ENCODE measurements at regions not wholly inside any gene's neighbourhood (a gene's known extent, or its start where the extent isn't known, plus 50 kb on each side); places are given as distances from the start of the nearest gene placed in this dataset.

GRCh38 chr12:24759155-24759554, 189.7 kb downstream of the BCAT1 start:
- no peaks in the 10 kb centered on the region for H3K27me3 Mint-ChIP-seq (ENCODE audit: unreplicated experiment)
- no peaks in the 10 kb centered on the region for H3K36me3 Mint-ChIP-seq (ENCODE audit: unreplicated experiment)
- H3K27ac Mint-ChIP-seq (ENCODE audit: unreplicated experiment), result no peak overlapping the region
- peaks cover 21% of the 10 kb centered on the region for H3K4me1 Mint-ChIP-seq (ENCODE audit: unreplicated experiment)
- TF ChIP-seq CTCF (IDR thresholded peaks at IDR 0.05), result no peak
- DNase-seq (ENCODE audit: extremely low spot score, unreplicated experiment), result no peak
- H3K4me3 Mint-ChIP-seq (ENCODE audit: unreplicated experiment), result no peak overlapping the region
- no peaks in the 10 kb centered on the region for H3K9me3 Mint-ChIP-seq (ENCODE audit: unreplicated experiment)

- Mint-ChIP-seq H3K9me3 (ENCODE audit: unreplicated experiment) (no peaks in the 10 kb centered on the region), H3K27ac (ENCODE audit: unreplicated experiment) (no peak overlapping the region), H3K36me3 (ENCODE audit: unreplicated experiment) (no peaks in the 10 kb centered on the region), H3K4me3 (ENCODE audit: unreplicated experiment) (no peak overlapping the region), H3K27me3 (ENCODE audit: unreplicated experiment) (no peaks in the 10 kb centered on the region), H3K4me1 (ENCODE audit: unreplicated experiment) (peaks cover 32% of the 10 kb centered on the region)
- no peak for TF ChIP-seq CTCF (IDR thresholded peaks at IDR 0.05)
- no peak for DNase-seq (ENCODE audit: extremely low spot score, unreplicated experiment)
Measured at GRCh38 chr12:24756479-24757024, 192.3 kb downstream of the BCAT1 start.

GRCh38 chr12:24754690-24755638, 193.9 kb downstream of the BCAT1 start:
- peaks cover 48% of the 10 kb centered on the region for H3K4me1 Mint-ChIP-seq (ENCODE audit: unreplicated experiment)
- no peaks in the 10 kb centered on the region for H3K36me3 Mint-ChIP-seq (ENCODE audit: unreplicated experiment)
- DNase-seq (ENCODE audit: extremely low spot score, unreplicated experiment), result no peak
- TF ChIP-seq CTCF (IDR thresholded peaks at IDR 0.05), result no peak
- no peaks in the 10 kb centered on the region for H3K9me3 Mint-ChIP-seq (ENCODE audit: unreplicated experiment)
- H3K27ac Mint-ChIP-seq (ENCODE audit: unreplicated experiment), result no peak overlapping the region
- H3K27me3 Mint-ChIP-seq (ENCODE audit: unreplicated experiment), result no peaks in the 10 kb centered on the region
- H3K4me3 Mint-ChIP-seq (ENCODE audit: unreplicated experiment), result no peak overlapping the region

GRCh38 chr12:24752763-24753462, 196.0 kb downstream of the BCAT1 start:
- TF ChIP-seq CTCF (IDR thresholded peaks at IDR 0.05), result no peak
- Mint-ChIP-seq H3K27me3 (ENCODE audit: unreplicated experiment) (no peaks in the 10 kb centered on the region), H3K4me1 (ENCODE audit: unreplicated experiment) (peaks cover 54% of the 10 kb centered on the region), H3K36me3 (ENCODE audit: unreplicated experiment) (no peaks in the 10 kb centered on the region), H3K9me3 (ENCODE audit: unreplicated experiment) (no peaks in the 10 kb centered on the region), H3K4me3 (ENCODE audit: unreplicated experiment) (no peak overlapping the region), H3K27ac (ENCODE audit: unreplicated experiment) (no peak overlapping the region)
- DNase-seq (ENCODE audit: extremely low spot score, unreplicated experiment), result no peak

GRCh38 chr12:24751181-24751580, 197.7 kb downstream of the BCAT1 start:
- TF ChIP-seq CTCF (IDR thresholded peaks at IDR 0.05), result no peak
- no peak for DNase-seq (ENCODE audit: extremely low spot score, unreplicated experiment)
- Mint-ChIP-seq H3K27ac (ENCODE audit: unreplicated experiment) (peak overlapping the region; percentile 69), H3K4me1 (ENCODE audit: unreplicated experiment) (peaks cover 60% of the 10 kb centered on the region), H3K36me3 (ENCODE audit: unreplicated experiment) (no peaks in the 10 kb centered on the region), H3K4me3 (ENCODE audit: unreplicated experiment) (no peak overlapping the region), H3K9me3 (ENCODE audit: unreplicated experiment) (no peaks in the 10 kb centered on the region), H3K27me3 (ENCODE audit: unreplicated experiment) (no peaks in the 10 kb centered on the region)
